OCI-M1 (cell line): ENCODE measurements at regions not wholly inside any gene's neighbourhood (a gene's known extent, or its start where the extent isn't known, plus 50 kb on each side); places are given as distances from the start of the nearest gene placed in this dataset.
A peak's percentile ranks its signal among the peaks of the same experiment; 100 is the strongest.
"Not testable (repeated sequence)": the region's sequence is repeated elsewhere in the genome, so short reads cannot be mapped to it uniquely, and the experiment has no call there.

Source experiments
- DNase-seq: peaks from one replicate; lab custom pipeline; 2025; lab: John Stamatoyannopoulos, UW

DNA sequence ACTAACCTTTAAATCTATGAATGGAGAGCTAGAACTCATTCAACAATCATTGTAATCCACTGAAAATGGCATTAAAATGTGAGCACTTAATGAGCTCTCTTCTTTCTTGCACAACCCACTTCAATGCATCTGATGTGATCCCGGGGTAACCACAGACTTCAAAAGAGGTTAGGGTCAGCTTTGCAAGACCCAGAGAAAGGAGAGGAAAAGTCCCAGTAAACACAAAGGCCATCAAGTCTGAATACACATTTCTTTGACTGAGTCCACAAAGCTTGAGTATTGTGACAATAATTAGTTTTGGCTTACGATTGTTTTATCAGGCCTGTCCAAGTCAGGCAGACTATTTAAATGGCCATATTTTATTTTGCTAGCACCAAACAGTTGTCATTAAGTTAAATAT lies 148.8 kb upstream of the ZNF608 start:
- DNase-seq = no peak

DNA sequence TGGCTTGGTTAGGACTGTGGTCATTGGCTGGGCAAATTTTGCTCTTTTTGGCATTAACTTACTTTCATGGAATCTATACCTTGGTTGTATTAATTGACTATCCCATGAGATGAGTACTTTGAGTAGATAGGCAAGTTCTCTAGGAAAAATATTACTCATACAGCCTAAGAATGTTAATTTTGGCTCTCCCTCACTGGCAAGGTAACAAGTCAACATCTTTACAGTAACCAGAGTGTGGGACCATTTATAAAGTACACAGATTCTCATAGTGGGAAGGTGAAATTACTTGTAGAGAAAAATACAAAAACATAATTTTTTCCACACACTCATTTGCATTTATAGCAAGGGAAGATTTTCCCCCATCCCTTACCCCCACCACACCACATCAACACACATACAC lies 154.6 kb upstream of the ZNF608 start:
- no peak for DNase-seq

DNA sequence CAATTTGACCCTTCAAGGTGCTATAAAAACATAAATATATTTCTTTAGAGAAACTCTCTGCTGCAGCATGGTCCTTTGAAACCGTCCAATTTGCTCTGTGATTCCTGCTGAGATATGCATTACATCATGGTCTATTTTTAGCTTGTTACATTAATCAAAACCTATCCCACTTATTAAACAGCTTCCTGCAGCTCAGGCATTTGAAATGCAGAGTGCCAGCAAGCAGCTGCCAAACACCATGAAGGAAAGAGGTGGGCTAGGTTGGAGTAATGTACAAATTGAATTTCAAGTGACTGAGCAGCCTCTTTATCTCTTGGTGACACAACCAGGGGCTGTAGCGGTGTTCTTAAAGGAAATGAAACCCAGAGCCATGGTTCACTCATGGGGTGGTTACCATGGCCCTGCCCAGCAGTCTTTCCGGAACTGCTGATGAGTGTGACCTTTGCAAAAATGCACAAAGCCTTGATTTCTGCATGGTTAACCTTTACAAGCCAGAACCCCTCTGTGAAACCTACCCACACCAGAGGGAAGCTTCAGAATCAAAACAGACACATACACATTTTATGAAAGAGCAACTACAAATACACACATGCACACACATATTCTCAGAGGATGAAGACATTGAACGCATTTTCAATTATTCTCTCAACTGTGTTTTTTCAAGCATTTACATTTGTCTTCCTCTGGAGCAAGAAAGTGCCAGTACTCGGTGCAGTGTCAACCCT lies 155.8 kb upstream of the ZNF608 start:
- DNase-seq = peak; percentile 5

DNA sequence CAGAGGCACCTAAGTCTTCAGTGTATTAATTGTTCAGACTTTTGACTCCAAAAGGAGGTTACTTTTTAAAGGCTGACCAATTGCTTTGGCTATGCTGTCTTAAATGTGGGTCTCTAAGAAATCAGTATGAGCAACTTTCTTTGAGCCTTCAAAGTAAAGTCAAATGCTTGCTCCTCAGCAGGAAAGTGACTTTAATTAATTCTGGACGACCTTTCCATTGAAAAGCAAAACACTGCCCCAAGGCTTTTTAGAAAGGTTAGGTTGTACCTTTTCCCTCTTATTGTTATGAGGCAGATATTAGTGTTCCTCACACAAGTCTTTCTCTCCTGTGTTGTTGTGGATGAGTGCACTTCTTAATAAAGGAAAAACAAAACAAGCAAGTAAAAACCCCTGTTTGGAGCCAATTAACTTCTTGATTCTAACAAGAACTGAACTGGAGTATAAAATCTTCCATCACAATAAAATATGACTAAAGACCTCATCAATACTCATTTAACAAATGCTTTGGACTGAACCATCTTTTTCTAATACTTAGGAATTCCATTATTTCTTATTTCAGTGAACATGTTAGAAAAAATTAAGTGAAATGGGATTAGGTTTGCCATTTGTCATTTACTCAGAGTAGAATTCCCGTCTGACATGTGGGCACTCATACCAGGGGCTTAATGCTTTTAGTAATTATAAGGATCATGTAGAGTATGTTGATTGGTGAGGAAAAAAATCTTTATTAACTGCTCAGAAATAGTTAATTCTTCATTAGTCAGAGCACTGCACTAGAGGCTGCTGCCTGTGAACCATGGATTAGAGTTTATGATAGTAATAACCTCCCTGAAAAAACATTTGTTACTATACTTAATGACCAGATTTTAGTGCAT lies 159.1 kb upstream of the ZNF608 start:
- DNase-seq = no peak

DNA sequence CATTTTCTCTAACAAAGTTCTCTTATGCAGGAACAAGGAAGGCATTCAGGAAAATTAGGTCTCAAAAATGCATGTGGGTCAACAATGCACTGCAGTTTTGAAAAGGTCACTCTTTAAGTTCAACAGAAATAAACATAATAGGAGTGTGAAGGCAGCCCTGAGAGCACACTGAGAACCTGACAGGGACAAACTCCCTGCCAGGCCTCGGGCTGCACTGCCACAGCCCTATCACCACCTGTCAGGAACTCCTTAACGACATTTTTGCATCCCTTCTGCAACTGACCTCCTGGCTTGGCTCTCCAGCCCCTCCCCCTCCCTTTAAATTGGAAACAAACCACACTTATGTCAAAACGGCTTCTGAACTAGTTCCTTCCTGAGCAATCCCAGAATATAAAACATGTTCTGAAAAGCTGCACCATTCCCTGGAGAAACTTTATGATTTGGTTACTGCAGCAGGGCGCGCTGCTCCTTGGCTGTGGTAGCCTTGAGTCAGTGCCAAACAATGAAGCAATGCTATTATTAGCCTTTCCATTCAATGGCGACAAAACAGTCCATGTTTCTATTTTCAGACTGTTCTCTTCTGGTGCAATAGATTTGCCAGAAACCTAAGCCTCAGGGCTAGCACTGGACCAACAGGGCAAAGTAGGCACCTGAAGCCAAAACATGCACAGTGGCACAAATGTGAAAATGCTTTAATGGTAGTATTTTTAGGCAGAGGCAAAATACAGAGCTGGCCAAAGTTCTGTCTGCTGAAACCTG lies 160.1 kb upstream of the ZNF608 start:
- no peak for DNase-seq

DNA sequence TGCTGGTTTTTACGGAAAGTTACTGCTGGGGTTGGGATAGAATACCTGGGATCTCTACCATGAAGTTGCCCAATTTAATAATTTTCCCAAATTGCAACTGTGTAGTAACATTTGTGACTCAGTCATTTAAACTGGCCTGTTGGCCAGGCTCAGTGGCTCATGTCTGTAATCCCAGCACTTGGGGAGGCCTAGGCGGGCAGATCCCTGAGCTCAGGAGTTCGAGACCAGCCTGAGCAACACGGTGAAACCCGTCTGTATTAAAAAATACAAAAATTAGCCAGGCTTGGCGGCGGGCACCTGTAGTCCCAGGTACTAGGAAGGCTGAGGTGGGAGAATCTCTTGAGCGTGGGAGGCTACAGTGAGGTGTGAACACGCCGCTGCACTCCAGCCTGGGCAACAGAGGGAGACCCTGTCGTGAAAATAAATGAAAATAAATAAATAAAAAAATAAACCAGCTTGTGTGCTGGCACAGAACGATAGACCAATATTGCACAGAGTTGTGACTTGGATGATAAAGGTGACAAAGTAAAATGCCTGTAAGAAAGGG lies 160.7 kb upstream of the ZNF608 start:
- no peak for DNase-seq

DNA sequence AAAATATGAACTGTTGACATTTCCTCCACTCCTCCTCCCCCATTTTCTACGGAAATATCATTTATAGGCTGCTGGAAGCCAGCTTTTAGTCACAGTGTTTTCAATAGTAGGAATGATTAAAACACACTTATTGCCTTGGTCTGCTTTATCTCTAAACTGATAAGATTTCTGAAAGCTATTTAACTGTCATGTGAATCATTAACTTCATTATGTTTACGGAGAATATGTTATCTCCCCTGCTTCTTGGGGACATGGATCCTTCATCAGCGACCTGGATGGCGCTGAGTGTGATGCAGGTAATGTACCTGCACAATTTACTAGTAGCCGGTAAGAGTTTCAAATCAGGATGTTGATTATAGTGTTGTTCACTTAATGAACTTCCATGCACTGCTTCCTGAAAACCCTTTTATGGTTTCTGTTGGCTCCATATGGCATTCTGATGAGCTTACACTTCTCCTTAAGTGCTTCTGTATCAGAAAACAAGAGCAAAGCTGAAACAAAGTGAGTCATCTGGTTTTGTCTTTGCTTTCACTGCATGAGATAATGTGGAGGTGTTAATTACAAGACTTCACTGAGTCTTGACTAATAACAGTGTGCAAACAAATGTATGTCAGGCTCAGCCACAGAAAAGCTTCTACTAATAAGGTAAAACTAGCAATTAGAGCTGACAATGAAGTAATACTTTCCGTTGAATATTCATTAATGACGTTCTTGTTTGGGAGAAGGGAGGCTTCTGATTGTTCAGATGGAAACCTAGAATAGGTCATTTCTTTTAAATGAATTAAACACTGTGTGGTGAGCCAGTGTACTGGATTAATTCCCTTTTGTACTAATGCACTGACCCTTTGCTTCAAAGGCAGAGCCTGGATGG lies 162.4 kb upstream of the ZNF608 start:
- no peak for DNase-seq

DNA sequence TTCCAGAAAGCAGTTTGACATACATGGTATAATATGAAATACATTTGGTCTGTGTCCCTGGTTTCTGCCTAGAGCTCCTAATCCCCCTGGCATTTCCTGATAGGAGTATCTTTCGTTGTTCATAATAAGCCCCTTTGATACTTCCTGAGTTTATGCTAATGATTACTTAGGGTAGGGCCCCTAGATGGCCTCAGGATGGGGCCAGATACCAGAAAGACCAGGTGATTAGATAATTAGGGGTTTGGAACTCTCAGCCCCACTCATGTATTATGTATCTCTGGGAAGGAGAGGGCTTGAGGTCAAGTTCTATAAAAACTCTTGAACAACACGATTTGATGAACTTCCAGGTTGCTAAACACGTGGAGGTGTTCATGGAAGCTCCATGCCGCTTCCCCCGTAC lies 163.3 kb upstream of the ZNF608 start:
- no peak for DNase-seq

DNA sequence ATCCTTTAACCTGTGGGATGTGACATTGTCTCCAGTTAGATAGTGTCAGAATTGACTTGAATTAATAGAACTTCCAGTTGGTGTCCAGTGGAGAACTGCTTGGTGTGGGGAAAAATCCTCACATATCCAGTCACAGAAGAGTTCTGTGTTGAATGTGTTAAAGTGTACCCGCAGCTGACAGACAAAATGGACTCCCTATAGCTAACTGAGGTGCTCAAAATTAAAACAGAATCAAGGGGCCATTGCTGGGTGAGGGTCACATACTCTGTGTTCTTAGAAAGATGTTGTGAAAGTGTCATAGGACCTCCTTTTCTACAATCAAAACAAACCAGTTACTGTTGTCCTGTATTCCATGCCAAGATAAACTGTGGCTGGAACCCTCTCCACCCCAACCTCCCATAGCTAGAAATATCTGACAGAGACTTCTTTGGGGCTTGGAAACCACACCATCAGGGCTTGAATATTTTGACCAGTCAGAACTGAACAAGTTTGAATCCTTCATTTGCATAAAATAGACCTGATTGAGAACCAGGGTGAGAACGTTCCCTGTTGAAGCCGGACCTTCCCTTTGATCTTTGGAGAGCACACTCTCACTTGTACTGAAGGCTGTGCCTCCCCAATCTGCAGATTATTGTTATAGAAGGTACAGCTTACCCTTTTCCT lies 164.0 kb upstream of the ZNF608 start:
- no peak for DNase-seq

DNA sequence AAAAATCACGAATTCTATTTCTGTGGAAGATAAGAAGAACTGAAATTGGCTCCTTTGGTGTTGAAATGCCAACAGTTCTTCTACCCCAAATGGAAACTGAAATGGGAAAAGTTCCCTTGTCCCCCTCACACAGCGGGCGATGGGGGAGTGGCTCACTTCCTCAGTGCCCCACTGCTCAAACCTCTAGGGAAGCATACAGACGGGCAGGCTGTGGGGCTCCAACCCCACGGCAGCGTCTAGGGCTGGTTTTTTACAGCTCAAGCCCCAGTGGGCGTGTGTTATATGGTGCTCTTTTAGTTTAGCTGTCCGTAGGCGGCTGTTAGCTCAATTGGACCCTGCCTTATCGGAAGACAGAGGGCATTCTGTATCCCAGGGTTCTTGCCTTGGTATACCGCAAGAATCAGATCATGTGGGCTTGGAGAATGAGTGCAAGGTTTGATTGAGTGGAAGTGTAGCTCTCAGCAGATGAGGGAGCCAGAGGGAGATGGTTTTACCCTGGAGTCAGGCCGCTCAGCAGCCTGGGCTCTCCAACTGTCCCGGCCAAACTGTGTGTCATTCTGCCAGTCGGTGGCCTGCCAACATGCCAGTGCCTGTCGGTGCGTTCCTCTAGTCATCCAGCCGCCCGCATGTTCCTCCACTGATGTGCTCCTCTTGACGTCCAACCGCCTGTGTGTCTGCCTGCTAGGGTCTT lies 166.3 kb upstream of the ZNF608 start:
- no peak for DNase-seq

DNA sequence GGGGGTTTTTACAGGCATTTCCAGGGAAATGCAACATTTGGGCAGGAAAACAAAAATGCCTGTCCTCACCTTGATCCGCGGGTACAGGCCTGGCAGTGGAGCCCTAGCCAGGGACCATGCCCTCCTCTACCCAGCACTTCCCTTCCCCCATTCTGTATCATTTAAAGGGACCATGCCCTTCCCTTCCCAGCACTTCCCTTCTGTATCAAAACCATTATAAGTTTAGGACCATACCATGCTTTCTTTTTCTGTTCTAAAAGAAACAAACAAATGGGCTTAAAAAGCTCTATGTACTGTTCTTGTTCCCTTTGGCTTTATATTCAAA lies 166.9 kb upstream of the ZNF608 start:
- no peak for DNase-seq

DNA sequence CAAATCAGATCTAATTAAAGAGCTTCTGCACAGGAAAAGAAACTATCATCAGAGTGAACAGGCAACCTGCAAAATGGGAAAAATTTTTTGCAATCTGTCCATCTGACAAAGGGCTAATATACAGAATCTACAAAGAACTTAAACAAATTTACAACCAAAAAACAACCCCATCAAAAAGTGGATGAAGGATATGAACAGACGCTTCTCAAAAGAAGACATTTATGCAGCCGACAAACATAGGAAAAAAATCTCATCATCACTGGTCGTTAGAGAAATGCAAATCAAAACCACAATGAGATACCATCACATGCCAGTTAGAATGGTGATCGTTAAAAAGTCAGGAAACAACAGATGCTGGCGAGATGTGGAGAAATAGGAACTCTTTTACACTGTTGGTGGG lies 169.9 kb upstream of the ZNF608 start:
- not testable (repeated sequence) for DNase-seq

DNA sequence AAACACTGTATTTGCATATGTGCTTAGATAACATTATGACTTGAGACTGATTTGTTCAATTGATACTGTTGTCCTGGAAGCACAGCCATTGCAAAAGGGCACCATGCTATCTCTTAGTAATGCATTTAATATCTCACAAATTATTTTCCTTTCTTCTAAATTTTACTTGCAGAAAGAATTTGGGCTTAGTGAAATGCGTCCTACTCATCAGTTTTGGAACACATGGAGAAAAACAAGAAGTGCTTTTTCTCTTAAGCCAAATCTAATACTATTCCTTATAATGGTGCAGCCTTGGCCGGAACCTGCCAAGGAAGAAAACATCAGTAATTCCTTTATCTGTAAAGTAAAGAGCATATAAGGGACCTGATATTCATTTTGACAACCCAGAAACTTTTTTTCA lies 172.2 kb upstream of the ZNF608 start:
- no peak for DNase-seq

DNA sequence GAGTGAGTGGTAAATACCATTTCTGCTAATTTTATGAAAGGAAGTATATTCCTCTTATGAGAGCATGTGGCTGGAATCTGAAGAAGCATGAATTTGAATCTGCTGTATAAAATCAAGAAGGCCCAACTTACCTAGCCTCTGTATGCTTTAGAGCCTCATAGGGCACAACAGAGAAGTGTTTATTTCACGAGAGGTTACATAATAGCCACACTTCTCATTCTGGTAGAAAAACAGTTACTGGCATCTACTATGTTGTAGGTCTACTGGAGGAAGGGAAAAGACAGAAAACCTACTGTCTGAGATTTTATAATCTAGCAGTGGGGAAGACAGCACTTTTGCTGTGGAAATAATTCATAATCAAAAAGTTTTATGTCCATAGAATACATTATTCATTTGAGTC lies 172.6 kb upstream of the ZNF608 start:
- DNase-seq = no peak

DNA sequence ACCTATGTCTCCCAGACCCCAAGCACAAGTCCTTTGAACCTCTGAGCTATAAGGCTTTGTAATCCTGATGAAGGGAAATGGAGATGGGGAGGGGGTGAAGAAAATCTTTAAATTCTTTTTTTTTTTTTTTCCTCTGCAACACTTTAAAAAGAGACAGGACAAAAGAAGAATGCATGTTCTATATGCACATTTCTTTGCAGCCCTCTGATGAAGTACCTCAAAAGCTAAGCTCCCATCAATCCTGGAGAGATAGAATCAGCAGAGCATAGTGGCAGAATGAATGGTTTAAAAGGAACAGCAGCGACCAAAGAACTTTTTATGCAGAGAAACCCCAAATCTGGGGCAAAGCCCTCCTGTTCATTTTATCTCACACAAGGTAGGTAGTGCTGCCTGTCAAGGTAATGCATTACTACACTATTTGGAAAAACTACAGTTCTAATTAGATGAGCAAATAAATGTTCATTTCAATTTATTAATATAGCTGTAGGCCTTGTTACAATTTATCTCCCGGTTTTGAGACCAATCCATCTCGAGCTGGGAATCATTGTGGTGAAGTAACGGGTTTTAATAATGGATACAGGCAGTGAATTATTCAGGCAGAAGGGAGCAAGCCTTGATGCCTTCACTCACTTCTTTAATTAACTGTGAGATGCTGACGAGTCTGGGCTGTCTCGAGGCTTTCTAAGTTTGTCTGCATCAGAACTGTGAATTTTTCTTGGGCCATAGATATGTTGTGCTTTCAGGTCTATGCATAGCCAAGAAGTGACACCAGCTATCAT lies 173.5 kb upstream of the ZNF608 start:
- no peak for DNase-seq

DNA sequence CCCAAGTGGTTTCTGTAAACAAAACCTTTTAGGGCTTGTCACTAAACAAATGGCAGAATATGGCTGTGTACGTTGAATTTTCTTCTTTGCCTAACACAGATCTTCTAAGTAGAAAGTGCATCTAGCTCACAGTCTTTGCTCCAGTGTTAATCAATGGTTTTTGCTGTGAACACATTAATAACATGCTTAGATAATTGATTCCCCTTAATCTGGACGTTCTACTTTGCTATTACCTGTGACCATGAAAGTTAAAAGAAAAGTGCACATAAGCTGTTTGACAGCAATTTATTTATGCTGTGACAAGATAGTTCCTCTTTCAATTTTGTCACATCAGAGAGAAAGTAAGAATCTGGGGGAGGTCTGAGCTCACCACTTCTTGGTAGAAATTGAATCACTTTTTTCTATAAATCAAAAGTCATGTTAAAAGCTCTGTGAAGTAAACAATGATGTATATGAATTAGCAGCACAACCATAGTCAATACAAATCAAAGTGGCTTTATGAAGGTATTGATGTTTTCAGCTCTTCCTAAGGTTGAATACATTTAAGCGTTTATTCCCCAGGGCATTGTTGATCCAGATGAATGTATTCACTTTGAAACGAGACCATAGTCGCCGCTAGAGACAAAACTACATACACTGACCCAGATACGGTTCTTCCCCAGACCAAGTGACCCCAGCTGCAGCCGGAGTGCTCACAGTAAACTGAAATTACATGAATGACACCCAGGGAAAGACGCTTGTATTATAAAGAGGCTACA lies 174.6 kb upstream of the ZNF608 start:
- peak; percentile 1 for DNase-seq

DNA sequence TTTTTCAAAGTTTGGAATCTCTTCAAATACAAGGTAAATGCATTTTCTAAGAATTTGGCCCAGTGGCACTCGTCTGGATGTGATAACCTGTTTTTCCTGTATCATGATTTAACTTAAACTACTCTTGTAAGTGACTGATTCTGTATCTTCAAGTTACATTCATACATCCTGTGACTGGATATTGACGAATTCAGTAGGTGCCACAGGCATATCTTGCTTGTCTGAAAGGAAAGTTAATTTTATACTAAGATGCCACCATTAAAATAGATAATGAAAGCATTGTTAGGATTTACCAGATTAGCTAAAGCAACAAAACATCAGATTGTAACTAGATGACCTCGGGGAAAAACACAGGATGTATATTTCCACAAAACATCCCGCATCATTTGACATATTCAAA lies 175.3 kb upstream of the ZNF608 start:
- DNase-seq = no peak

DNA sequence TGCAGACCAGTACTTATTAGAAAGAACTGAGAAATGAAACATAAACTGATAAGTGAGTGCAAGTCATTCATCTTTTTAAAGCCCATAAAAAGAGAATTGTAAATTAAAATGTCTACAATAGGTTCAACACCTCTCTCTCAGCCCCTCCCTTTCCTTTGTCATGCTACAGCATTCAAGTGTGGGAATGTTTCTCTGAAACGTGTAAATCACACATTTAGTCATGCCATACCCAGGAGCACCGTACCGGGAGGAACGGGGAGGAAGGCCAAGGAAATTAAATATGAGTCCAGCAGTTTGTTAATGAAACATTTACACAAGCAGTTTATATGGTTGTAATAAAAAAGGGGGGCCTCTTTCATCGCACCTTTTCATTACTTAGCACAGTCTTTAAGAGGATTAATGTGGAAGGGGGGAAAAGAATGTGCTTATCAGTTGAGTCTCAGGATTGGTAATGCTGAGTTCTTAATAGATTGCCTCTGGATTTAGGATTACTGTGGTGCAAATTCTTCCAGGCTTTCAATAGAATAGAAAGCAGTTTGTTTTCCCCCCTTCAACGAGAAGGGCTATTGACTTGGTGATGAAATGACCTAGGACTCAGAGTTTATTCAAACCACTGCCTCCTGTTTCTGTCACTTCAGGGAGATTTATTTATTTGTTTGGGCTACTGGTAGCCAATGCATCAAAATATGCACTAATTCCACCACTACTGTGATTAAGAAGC lies 176.0 kb upstream of the ZNF608 start:
- no peak for DNase-seq
